ENCODE measurements at regions not wholly inside any gene's neighbourhood (a gene's known extent, or its start where the extent isn't known, plus 50 kb on each side); places are given as distances from the start of the nearest gene placed in this dataset.

DNA sequence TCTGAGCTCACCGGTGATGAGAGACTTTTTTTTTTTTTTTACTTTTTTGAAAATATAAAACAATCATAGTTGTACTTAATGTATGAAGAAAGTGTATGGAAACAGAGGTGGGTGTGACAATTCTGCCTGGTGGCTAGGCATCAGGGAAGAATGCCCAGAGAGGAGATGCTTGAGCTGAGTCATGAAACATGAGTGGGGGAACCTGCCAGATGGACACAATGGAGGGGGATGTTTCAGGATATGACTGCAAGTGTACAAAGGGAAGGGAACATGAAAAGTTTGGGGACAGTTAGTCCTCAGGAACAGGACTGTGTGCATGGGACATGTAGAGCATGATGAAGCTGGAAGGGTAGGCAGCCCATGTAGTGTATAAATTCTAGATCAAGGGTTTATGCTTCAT, 274.2 kb upstream of the E2F7 start:
- no peaks in the 10 kb centered on the region for H3K36me3 Mint-ChIP-seq (ENCODE audit: insufficient read depth, unreplicated experiment)
- H3K4me3 Mint-ChIP-seq (ENCODE audit: low read depth, unreplicated experiment) = no peak overlapping the region
- H3K9me3 Mint-ChIP-seq (ENCODE audit: low read depth, unreplicated experiment) = no peaks in the 10 kb centered on the region
- no peak overlapping the region for H3K27ac Mint-ChIP-seq (ENCODE audit: unreplicated experiment)
- DNase-seq = no peak
- intact Hi-C loops (cut with micrococcal nuclease; ENCODE audit: unreplicated experiment) = no loop called here
- no peaks in the 10 kb centered on the region for H3K27me3 Mint-ChIP-seq (ENCODE audit: unreplicated experiment)
- BruUV-seq (replicated peaks) = no TSS peak
- H3K4me1 Mint-ChIP-seq (ENCODE audit: low read depth, unreplicated experiment) = peaks cover 15% of the 10 kb centered on the region
- TF ChIP-seq, protein P1, sequence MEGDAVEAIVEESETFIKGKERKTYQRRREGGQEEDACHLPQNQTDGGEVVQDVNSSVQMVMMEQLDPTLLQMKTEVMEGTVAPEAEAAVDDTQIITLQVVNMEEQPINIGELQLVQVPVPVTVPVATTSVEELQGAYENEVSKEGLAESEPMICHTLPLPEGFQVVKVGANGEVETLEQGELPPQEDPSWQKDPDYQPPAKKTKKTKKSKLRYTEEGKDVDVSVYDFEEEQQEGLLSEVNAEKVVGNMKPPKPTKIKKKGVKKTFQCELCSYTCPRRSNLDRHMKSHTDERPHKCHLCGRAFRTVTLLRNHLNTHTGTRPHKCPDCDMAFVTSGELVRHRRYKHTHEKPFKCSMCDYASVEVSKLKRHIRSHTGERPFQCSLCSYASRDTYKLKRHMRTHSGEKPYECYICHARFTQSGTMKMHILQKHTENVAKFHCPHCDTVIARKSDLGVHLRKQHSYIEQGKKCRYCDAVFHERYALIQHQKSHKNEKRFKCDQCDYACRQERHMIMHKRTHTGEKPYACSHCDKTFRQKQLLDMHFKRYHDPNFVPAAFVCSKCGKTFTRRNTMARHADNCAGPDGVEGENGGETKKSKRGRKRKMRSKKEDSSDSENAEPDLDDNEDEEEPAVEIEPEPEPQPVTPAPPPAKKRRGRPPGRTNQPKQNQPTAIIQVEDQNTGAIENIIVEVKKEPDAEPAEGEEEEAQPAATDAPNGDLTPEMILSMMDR (IDR thresholded peaks at IDR 0.05; ENCODE audit: unreplicated experiment) = no peak
- CTCF ChIA-PET = no interaction called here

DNA sequence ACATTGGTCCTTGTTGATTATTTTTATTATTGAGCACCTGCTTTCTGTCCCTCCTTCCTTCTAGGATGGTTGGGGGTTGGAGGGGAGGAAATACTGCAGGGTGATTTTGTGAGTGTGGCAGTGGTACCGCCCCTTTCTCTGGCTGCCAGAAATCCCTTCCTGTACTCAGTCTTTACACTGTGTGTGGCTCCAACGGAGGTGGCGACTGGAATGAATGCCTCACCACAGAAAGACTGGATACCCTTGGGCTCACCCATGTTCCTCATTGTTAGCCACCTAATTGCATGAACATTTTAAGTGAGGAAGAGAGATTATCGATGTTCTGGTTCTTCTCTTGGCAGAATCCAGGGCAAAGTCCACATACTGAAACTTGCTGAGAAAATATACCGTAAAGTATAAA, 272.0 kb upstream of the E2F7 start:
- peak overlapping the region; percentile 29 for H3K4me3 Mint-ChIP-seq (ENCODE audit: low read depth, unreplicated experiment)
- TF ChIP-seq, protein P1 (IDR thresholded peaks at IDR 0.05; ENCODE audit: unreplicated experiment) = no peak
- H3K27me3 Mint-ChIP-seq (ENCODE audit: unreplicated experiment) = no peaks in the 10 kb centered on the region
- DNase-seq = peak; percentile 28
- intact Hi-C loops (cut with micrococcal nuclease; ENCODE audit: unreplicated experiment) = no loop called here
- H3K9me3 Mint-ChIP-seq (ENCODE audit: low read depth, unreplicated experiment) = no peaks in the 10 kb centered on the region
- H3K4me1 Mint-ChIP-seq (ENCODE audit: low read depth, unreplicated experiment) = peaks cover 15% of the 10 kb centered on the region
- CTCF ChIA-PET = no interaction called here
- H3K27ac Mint-ChIP-seq (ENCODE audit: unreplicated experiment) = peak overlapping the region; percentile 30
- no TSS peak for BruUV-seq (replicated peaks)
- no peaks in the 10 kb centered on the region for H3K36me3 Mint-ChIP-seq (ENCODE audit: insufficient read depth, unreplicated experiment)

GRCh38 chr12:77334806-77335205, 269.4 kb upstream of the E2F7 start:
- CTCF ChIA-PET = no interaction called here
- H3K9me3 Mint-ChIP-seq (ENCODE audit: low read depth, unreplicated experiment) = no peaks in the 10 kb centered on the region
- intact Hi-C loops (cut with micrococcal nuclease; ENCODE audit: unreplicated experiment) = no loop called here
- H3K4me1 Mint-ChIP-seq (ENCODE audit: low read depth, unreplicated experiment) = peaks cover 15% of the 10 kb centered on the region
- H3K27ac Mint-ChIP-seq (ENCODE audit: unreplicated experiment) = no peak overlapping the region
- TF ChIP-seq, protein P1 (IDR thresholded peaks at IDR 0.05; ENCODE audit: unreplicated experiment) = no peak
- H3K27me3 Mint-ChIP-seq (ENCODE audit: unreplicated experiment) = no peaks in the 10 kb centered on the region
- no peak overlapping the region for H3K4me3 Mint-ChIP-seq (ENCODE audit: low read depth, unreplicated experiment)
- H3K36me3 Mint-ChIP-seq (ENCODE audit: insufficient read depth, unreplicated experiment) = no peaks in the 10 kb centered on the region
- BruUV-seq (replicated peaks) = no TSS peak
- no peak for DNase-seq

DNA sequence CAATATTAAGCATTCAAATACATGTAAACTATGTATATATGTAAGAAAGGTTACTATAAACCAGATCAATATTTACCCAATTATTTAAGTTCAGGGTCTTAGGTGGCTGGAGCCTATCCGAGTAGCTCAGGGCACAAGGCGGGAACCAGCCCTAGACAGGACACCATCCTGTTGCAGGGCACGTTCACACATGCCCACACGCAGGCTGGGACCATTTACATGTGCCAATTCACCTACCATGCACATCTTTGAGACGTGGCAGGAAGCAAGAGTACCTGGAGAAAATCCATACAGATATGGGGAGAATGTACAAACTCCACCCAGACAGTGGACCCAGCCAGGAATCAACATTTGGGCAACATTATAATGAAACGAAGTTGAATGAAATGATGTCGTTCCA, 263.0 kb upstream of the E2F7 start:
- Mint-ChIP-seq H3K4me3 (ENCODE audit: low read depth, unreplicated experiment) (no peak overlapping the region), H3K27ac (ENCODE audit: unreplicated experiment) (no peak overlapping the region), H3K9me3 (ENCODE audit: low read depth, unreplicated experiment) (no peaks in the 10 kb centered on the region), H3K4me1 (ENCODE audit: low read depth, unreplicated experiment) (peaks cover 9% of the 10 kb centered on the region), H3K36me3 (ENCODE audit: insufficient read depth, unreplicated experiment) (peaks cover 16% of the 10 kb centered on the region), H3K27me3 (ENCODE audit: unreplicated experiment) (peaks cover 27% of the 10 kb centered on the region)
- intact Hi-C loops (cut with micrococcal nuclease; ENCODE audit: unreplicated experiment) = loop anchor here (5.0 kb wide), 1 partner anchor 266 kb away; no protein-coding TSS in a partner anchor
- no peak for DNase-seq
- BruUV-seq (replicated peaks) = no TSS peak
- TF ChIP-seq, protein P1 (IDR thresholded peaks at IDR 0.05; ENCODE audit: unreplicated experiment) = no peak
- CTCF ChIA-PET = interaction anchor here (0.6 kb wide), 1 partner anchor 60 kb away, joined by 4 read pairs; no protein-coding TSS in a partner anchor
